H9 (cell line): ENCODE measurements at regions not wholly inside any gene's neighbourhood (a gene's known extent, or its start where the extent isn't known, plus 50 kb on each side); places are given as distances from the start of the nearest gene placed in this dataset.

Source experiments
- DNase-seq: peaks from one replicate; pipeline ENCODE4 v3.0.0-alpha.2; 2017
- H2AFZ ChIP-seq: one replicate; pipeline ENCODE4 v1.6.1; 2013; ENCODE audit warnings: mild to moderate bottlenecking, low read length, control low read depth, moderate library complexity
- H2AK5ac ChIP-seq: 2 replicates; pipeline ENCODE4 v1.6.1; 2013; ENCODE audit warnings: low read length, control low read depth, mixed read lengths; ENCODE audit not compliant: insufficient read length
- H2BK120ac ChIP-seq: one replicate; pipeline ENCODE4 v1.6.1; 2013; ENCODE audit warnings: low read depth, mild to moderate bottlenecking, low read length, control low read depth, inconsistent platforms; ENCODE audit not compliant: poor library complexity, severe bottlenecking
- H2BK12ac ChIP-seq: 2 replicates; pipeline ENCODE4 v1.6.1; 2013; ENCODE audit warnings: low read length, control low read depth, mixed read lengths, low read depth; ENCODE audit not compliant: insufficient read length
- H2BK15ac ChIP-seq: 2 replicates; pipeline ENCODE4 v1.6.1; 2013; ENCODE audit warnings: low read depth, low read length, control low read depth
- H2BK20ac ChIP-seq: one replicate; pipeline ENCODE4 v1.6.1; 2013; ENCODE audit warnings: low read depth, mild to moderate bottlenecking, low read length, control low read depth, inconsistent platforms; ENCODE audit not compliant: poor library complexity, severe bottlenecking
- H2BK5ac ChIP-seq: 2 replicates; pipeline ENCODE4 v1.6.1; 2013; ENCODE audit warnings: low read length, control low read depth, mixed read lengths; ENCODE audit not compliant: insufficient read length
- H3K14ac ChIP-seq: 2 replicates; pipeline ENCODE4 v1.6.1; 2013; ENCODE audit warnings: low read length, control low read depth; ENCODE audit not compliant: insufficient read depth
- H3K18ac ChIP-seq: 2 replicates; pipeline ENCODE4 v1.6.1; 2013; ENCODE audit warnings: low read depth, mild to moderate bottlenecking, mixed read lengths, low read length, control low read depth; ENCODE audit not compliant: insufficient read length
- H3K23ac ChIP-seq: 2 replicates; pipeline ENCODE4 v1.6.1; 2013; ENCODE audit warnings: low read length, control low read depth, mixed read lengths, low read depth; ENCODE audit not compliant: insufficient read length
- H3K23me2 ChIP-seq: 2 replicates; pipeline ENCODE4 v1.6.1; 2013; ENCODE audit warnings: low read depth, mild to moderate bottlenecking, mixed read lengths, low read length, control low read depth; ENCODE audit not compliant: insufficient read length, poor library complexity, severe bottlenecking
- H3K27ac ChIP-seq: 2 replicates; pipeline ENCODE4 v1.5.1; 2013; ENCODE audit warnings: low read length, control low read depth, mixed read lengths, low read depth; ENCODE audit not compliant: insufficient read length
- H3K27me3 ChIP-seq: 2 replicates; pipeline ENCODE4 v1.6.1; 2013; ENCODE audit warnings: low read length, control low read depth, inconsistent platforms; ENCODE audit not compliant: insufficient read depth
- H3K4ac ChIP-seq: 2 replicates; pipeline ENCODE4 v1.6.1; 2013; ENCODE audit warnings: low read depth, mild to moderate bottlenecking, control low read depth, inconsistent platforms, low read length, moderate library complexity
- H3K4me1 ChIP-seq: 2 replicates; pipeline ENCODE4 v1.6.1; 2013; ENCODE audit warnings: low read length, control low read depth, inconsistent platforms; ENCODE audit not compliant: insufficient read depth
- H3K4me2 ChIP-seq: 2 replicates; pipeline ENCODE4 v1.6.1; 2013; ENCODE audit warnings: low read length, control low read depth, mixed read lengths; ENCODE audit not compliant: insufficient read length, insufficient read depth
- H3K56ac ChIP-seq: 2 replicates; pipeline ENCODE4 v1.6.1; 2013; ENCODE audit warnings: low read depth, mild to moderate bottlenecking, mixed read lengths, low read length, control low read depth; ENCODE audit not compliant: insufficient read length
- H3K79me1 ChIP-seq: 2 replicates; pipeline ENCODE4 v1.6.1; 2013; ENCODE audit warnings: low read depth, mild to moderate bottlenecking, moderate library complexity, low read length, control low read depth, inconsistent platforms; ENCODE audit not compliant: insufficient read depth, poor library complexity, severe bottlenecking
- H3K79me2 ChIP-seq: 2 replicates; pipeline ENCODE4 v1.6.1; 2013; ENCODE audit warnings: low read length, control low read depth, inconsistent platforms; ENCODE audit not compliant: insufficient read depth
- H3K9ac ChIP-seq: 2 replicates; pipeline ENCODE4 v1.6.1; 2013; ENCODE audit warnings: low read length, control low read depth, mixed read lengths; ENCODE audit not compliant: insufficient read length; ENCODE audit errors: extremely low read depth
- H3K9me3 ChIP-seq: one replicate; pipeline ENCODE4 v1.6.1; 2013; ENCODE audit warnings: low read depth, low read length, inconsistent platforms; ENCODE audit not compliant: control insufficient read depth
- H3T11ph ChIP-seq: one replicate; pipeline ENCODE4 v1.6.1; 2013; ENCODE audit warnings: mild to moderate bottlenecking, low read length, control low read depth, inconsistent platforms
- H4K20me1 ChIP-seq: one replicate; pipeline ENCODE4 v1.6.1; 2013; ENCODE audit not compliant: control insufficient read depth, insufficient read length, insufficient read depth
- H4K5ac ChIP-seq: 2 replicates; pipeline ENCODE4 v1.6.1; 2013; ENCODE audit warnings: low read depth, mild to moderate bottlenecking, mixed read lengths, low read length, control low read depth; ENCODE audit not compliant: insufficient read length
- H4K8ac ChIP-seq: replicated peaks from 2 replicates; pipeline ENCODE4 v1.6.1; 2013; ENCODE audit warnings: low read length, control low read depth, mixed read lengths, low read depth; ENCODE audit not compliant: insufficient read length
- H4K91ac ChIP-seq: 2 replicates; pipeline ENCODE4 v1.6.1; 2013; ENCODE audit warnings: low read depth, mild to moderate bottlenecking, moderate library complexity, mixed read lengths, low read length, control low read depth; ENCODE audit not compliant: insufficient read length
- H3K27ac Mint-ChIP-seq, 3 experiments: 2 replicates in 2 of 3; 3 replicates in 1 of 3; pipeline ENCODE4 v1.8.0; 2020 to 2021; ENCODE audit warnings: mixed read lengths in 3 of 3, mild to moderate bottlenecking in 1 of 3, moderate library complexity in 1 of 3
- H3K27me3 Mint-ChIP-seq: 2 replicates; pipeline ENCODE4 v1.8.0; 2021; ENCODE audit warnings: low read depth, mild to moderate bottlenecking, moderate library complexity, mixed read lengths
- H3K36me3 Mint-ChIP-seq, 3 experiments: 2 replicates in 2 of 3; 3 replicates in 1 of 3; pipeline ENCODE4 v1.8.0; 2020 to 2021; ENCODE audit warnings: low read depth in 3 of 3, mixed read lengths in 3 of 3; ENCODE audit not compliant: insufficient read depth in 1 of 3
- H3K4me1 Mint-ChIP-seq, 2 experiments: 2 replicates each; pipeline ENCODE4 v1.8.0; 2020; ENCODE audit warnings: mixed read lengths in 2 of 2
- H3K4me3 Mint-ChIP-seq, 2 experiments: 2 replicates in 1 of 2; 3 replicates in 1 of 2; pipeline ENCODE4 v1.8.0; 2020 to 2021; ENCODE audit warnings: mild to moderate bottlenecking in 2 of 2, mixed read lengths in 2 of 2, moderate library complexity in 1 of 2
- H3K9me3 Mint-ChIP-seq, 2 experiments: 2 replicates in 1 of 2; 3 replicates in 1 of 2; pipeline ENCODE4 v1.8.0; 2020; ENCODE audit warnings: mild to moderate bottlenecking in 2 of 2, mixed read lengths in 2 of 2, moderate library complexity in 1 of 2
- WGBS: extraction: QIAGEN DNeasy Blood & Tissue Kit; methylation state at CpG from one replicate; pipeline ENCODE4 v1.1.7; 2013; ENCODE audit warnings: missing lambda C conversion rate, low lambda C conversion rate, mixed read lengths; ENCODE audit not compliant: insufficient read length; ENCODE audit errors: extremely low coverage; 5-methylcytosine and 5-hydroxymethylcytosine counted together
- TF ChIP-seq, protein P1 (sequence below): fragments of 200-600 bp; sonication (generic); conservative IDR thresholded peaks from 3 replicates; pipeline ENCODE4 v1.8.0; 2021; ENCODE audit warnings: antibody characterized with exemption, mild to moderate bottlenecking

DNA sequence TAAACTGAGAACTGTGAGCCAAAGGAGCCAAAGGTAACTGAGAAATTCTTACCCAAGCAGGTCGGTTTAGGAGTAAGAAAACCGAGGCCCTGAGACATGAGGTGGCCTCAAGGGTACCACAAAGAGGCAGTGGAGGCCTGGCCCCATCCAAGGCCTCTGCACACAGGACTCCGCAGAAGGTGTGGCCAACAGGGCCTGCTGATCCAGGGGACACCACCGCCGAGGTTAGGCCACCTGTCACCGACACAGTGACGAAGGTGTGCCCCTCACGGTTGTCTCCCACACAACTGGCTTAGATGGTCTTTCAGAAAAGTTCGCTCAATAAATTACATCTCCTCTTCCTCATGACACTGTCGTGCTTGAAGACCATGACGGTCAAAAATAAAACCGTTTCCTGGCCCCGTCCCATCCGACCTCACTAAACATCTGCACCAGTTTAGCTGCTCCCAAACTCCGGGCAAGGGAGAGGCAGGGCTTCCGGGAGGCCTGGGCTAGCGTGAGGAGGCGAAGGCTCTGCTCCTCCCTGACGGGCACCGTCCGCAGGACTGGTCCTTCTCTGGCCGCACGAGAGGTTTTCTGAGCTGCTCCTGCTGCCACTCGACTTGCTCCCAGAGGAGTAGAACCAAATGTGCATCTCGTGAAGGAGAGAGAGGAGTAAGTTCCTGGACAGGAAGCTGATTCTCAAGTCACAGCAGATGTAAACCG, 442.0 kb downstream of the EIPR1 start:
- Histone ChIP-seq H3K79me2 (no peaks in the 10 kb centered on the region), H3T11ph (no peak overlapping the region)

More for the DNA sequence above, 442.0 kb downstream of the EIPR1 start:
- H3K23ac ChIP-seq = no peak overlapping the region
- Mint-ChIP-seq H3K4me1 (peaks cover 6 to 7% of the 10 kb centered on the region in 2 experiments), H3K4me3 (no peak overlapping the region), H3K36me3 (peaks cover 0 to 13% (median 11%) of the 10 kb centered on the region in 3 experiments; a peak in 5 of 7 replicates), H3K9me3 (peaks cover 12 to 13% of the 10 kb centered on the region in 2 experiments), H3K27me3 (peaks cover 3% of the 10 kb centered on the region), H3K27ac (no peak overlapping the region)
- WGBS = no CpG with 5 or more reads among the region's 26 CpGs
- no peak overlapping the region for H2BK20ac ChIP-seq
- no peak overlapping the region for H2BK12ac ChIP-seq
- no peak overlapping the region for H2BK5ac ChIP-seq
- no peaks in the 10 kb centered on the region for H4K20me1 ChIP-seq
- H3K14ac ChIP-seq = no peak overlapping the region
- no peak overlapping the region for H4K91ac ChIP-seq
- H3K18ac ChIP-seq = no peak overlapping the region
- no peaks in the 10 kb centered on the region for H3K79me1 ChIP-seq
- TF ChIP-seq, protein P1, sequence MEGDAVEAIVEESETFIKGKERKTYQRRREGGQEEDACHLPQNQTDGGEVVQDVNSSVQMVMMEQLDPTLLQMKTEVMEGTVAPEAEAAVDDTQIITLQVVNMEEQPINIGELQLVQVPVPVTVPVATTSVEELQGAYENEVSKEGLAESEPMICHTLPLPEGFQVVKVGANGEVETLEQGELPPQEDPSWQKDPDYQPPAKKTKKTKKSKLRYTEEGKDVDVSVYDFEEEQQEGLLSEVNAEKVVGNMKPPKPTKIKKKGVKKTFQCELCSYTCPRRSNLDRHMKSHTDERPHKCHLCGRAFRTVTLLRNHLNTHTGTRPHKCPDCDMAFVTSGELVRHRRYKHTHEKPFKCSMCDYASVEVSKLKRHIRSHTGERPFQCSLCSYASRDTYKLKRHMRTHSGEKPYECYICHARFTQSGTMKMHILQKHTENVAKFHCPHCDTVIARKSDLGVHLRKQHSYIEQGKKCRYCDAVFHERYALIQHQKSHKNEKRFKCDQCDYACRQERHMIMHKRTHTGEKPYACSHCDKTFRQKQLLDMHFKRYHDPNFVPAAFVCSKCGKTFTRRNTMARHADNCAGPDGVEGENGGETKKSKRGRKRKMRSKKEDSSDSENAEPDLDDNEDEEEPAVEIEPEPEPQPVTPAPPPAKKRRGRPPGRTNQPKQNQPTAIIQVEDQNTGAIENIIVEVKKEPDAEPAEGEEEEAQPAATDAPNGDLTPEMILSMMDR = no peak
- no peak overlapping the region for H2AFZ ChIP-seq
- no peak overlapping the region for H2BK120ac ChIP-seq
- H3K9me3 ChIP-seq = no peaks in the 10 kb centered on the region
- H3K4me2 ChIP-seq = no peak overlapping the region
- no peak overlapping the region for H3K4ac ChIP-seq
- no peak overlapping the region for H3K27ac ChIP-seq
- no peak overlapping the region for H4K8ac ChIP-seq
- H4K5ac ChIP-seq = no peak overlapping the region
- no peak overlapping the region for H2AK5ac ChIP-seq
- H3K4me1 ChIP-seq = no peaks in the 10 kb centered on the region
- H2BK15ac ChIP-seq = no peak overlapping the region
- H3K27me3 ChIP-seq = no peaks in the 10 kb centered on the region
- no peak overlapping the region for H3K9ac ChIP-seq
- no peak for DNase-seq
- no peaks in the 10 kb centered on the region for H3K23me2 ChIP-seq
- H3K56ac ChIP-seq = no peak overlapping the region
